ENCODE measurements at regions not wholly inside any gene's neighbourhood (a gene's known extent, or its start where the extent isn't known, plus 50 kb on each side); places are given as distances from the start of the nearest gene placed in this dataset.

DNA sequence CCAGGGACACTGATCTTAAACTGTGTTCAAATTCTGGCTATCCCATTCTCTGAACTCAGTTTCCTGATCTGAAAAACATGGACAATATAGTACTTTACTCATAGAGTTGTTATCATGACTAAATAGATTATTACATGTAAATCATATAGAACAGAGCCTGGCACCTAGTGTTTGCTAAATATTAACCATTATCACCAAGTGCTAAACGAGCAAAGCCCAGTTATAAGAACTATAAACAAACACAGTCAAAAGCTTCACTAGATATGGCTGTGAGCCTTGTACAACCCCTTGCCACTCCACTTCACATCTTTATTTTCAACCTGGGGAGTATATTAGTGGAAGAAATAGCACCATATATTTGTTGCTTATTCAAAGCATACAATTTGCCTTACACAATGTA lies 338.9 kb upstream of the CADM1 start:
- no peak for DNase-seq (ENCODE audit: extremely low read depth, low read depth)
- TF ChIP-seq, protein P1, sequence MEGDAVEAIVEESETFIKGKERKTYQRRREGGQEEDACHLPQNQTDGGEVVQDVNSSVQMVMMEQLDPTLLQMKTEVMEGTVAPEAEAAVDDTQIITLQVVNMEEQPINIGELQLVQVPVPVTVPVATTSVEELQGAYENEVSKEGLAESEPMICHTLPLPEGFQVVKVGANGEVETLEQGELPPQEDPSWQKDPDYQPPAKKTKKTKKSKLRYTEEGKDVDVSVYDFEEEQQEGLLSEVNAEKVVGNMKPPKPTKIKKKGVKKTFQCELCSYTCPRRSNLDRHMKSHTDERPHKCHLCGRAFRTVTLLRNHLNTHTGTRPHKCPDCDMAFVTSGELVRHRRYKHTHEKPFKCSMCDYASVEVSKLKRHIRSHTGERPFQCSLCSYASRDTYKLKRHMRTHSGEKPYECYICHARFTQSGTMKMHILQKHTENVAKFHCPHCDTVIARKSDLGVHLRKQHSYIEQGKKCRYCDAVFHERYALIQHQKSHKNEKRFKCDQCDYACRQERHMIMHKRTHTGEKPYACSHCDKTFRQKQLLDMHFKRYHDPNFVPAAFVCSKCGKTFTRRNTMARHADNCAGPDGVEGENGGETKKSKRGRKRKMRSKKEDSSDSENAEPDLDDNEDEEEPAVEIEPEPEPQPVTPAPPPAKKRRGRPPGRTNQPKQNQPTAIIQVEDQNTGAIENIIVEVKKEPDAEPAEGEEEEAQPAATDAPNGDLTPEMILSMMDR (IDR thresholded peaks at IDR 0.05; ENCODE audit: low read depth, low read length, missing control alignments) = no peak
- no peak overlapping the region for H3K4me3 ChIP-seq (replicated peaks; ENCODE audit: low read depth, low read length)

GRCh38 chr11:115820026-115820425 lies 315.8 kb upstream of the CADM1 start:
- no peak overlapping the region for H3K4me3 ChIP-seq (replicated peaks; ENCODE audit: low read depth, low read length)
- no peak for DNase-seq (ENCODE audit: extremely low read depth, low read depth)
- TF ChIP-seq, protein P1 (IDR thresholded peaks at IDR 0.05; ENCODE audit: low read depth, low read length, missing control alignments) = no peak

GRCh38 chr11:115819014-115819413 lies 314.8 kb upstream of the CADM1 start:
- TF ChIP-seq, protein P1 (IDR thresholded peaks at IDR 0.05; ENCODE audit: low read depth, low read length, missing control alignments) = no peak

GRCh38 chr11:115817844-115818468 lies 313.7 kb upstream of the CADM1 start:
- DNase-seq (ENCODE audit: extremely low read depth, low read depth) = no peak
- TF ChIP-seq, protein P1 (IDR thresholded peaks at IDR 0.05; ENCODE audit: low read depth, low read length, missing control alignments) = no peak
- no peak overlapping the region for H3K4me3 ChIP-seq (replicated peaks; ENCODE audit: low read depth, low read length)

More at GRCh38 chr11:115819014-115819413, 314.8 kb upstream of the CADM1 start:
- no peak for DNase-seq (ENCODE audit: extremely low read depth, low read depth)
- H3K4me3 ChIP-seq (replicated peaks; ENCODE audit: low read depth, low read length) = no peak overlapping the region

- H3K4me3 ChIP-seq (replicated peaks; ENCODE audit: low read depth, low read length) = no peak overlapping the region
- no peak for DNase-seq (ENCODE audit: extremely low read depth, low read depth)
- TF ChIP-seq, protein P1 (IDR thresholded peaks at IDR 0.05; ENCODE audit: low read depth, low read length, missing control alignments) = no peak
Observed at GRCh38 chr11:115808351-115808940, 304.2 kb upstream of the CADM1 start.

DNA sequence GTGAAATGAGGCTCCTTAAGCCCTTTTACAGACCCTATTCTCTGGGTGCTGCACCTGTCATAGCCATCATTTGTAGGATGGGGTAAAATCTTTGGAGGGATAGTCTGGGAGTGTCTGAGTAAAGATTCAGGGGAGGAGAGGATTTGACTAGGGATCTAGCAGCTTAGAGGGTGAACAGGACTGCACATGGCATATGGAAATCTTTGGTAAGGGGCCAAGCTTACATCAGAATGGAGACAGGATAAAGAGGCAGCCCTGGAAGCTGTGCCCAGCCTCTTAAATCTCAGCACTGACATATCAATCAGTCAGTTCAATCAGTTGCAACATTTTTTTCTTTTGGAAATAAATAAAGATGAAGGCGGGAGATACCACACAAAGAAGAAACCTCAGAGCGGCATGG lies 301.8 kb upstream of the CADM1 start:
- no peak for DNase-seq (ENCODE audit: extremely low read depth, low read depth)
- TF ChIP-seq, protein P1 (IDR thresholded peaks at IDR 0.05; ENCODE audit: low read depth, low read length, missing control alignments) = no peak
- no peak overlapping the region for H3K4me3 ChIP-seq (replicated peaks; ENCODE audit: low read depth, low read length)
